ENCODE measurements at regions not wholly inside any gene's neighbourhood (a gene's known extent, or its start where the extent isn't known, plus 50 kb on each side); places are given as distances from the start of the nearest gene placed in this dataset.

DNA sequence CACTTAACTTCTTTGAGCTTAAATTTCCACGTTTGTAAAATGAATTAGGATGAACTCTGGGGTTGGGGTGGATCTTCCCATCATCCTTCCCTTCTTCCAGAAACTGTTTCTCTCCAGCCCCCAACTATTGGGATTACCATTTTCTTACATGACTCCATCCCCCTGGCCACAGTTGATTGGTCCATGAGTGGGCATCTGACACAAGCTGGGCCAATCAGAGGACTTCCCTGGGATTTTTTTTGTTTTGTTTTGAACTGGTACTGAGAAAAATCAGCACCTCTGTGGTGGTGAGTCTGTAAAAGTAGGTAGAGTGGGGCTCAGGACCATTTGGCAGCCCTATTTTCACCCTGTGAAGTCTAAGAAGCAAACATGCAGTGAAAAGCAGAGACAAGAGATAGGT lies 118.0 kb upstream of the SERTAD2 start:
- ChIA-PET POLR2A (ENCODE audit: unreplicated experiment) (no interaction called here), CTCF (no interaction called here)
- H3K27ac ChIP-seq (ENCODE audit: low read length): no peak overlapping the region
- no peak overlapping the region for H2AFZ ChIP-seq (ENCODE audit: low read length)
- no TSS peak for BruUV-seq (replicated peaks)
- H3K4me1 ChIP-seq (ENCODE audit: insufficient read depth, low read length): peaks cover 44% of the 10 kb centered on the region
- TF ChIP-seq CTCF (conservative IDR thresholded peaks at IDR 0.05; ENCODE audit: low read depth, low read length): no peak
- TF ChIP-seq EZH2phosphoT487 (IDR thresholded peaks at IDR 0.05; ENCODE audit: borderline replicate concordance, low read length): no peak
- no peak for TF ChIP-seq EZH2 (IDR thresholded peaks at IDR 0.05; ENCODE audit: low read length, unreplicated experiment)
- H3F3A ChIP-seq (ENCODE audit: low read length, unreplicated experiment): peaks cover 9% of the 10 kb centered on the region
- no peaks in the 10 kb centered on the region for H3K36me3 ChIP-seq (ENCODE audit: low read depth, low read length)
- no peaks in the 10 kb centered on the region for H4K20me1 ChIP-seq (ENCODE audit: low read length)
- DNase-seq (no peak), ATAC-seq (no peak)
- H3K4me3 ChIP-seq (ENCODE audit: low read length): no peak overlapping the region
- H3K9me2 ChIP-seq (replicated peaks; ENCODE audit: low read length): no peaks in the 10 kb centered on the region
- H3K79me2 ChIP-seq (ENCODE audit: low read length): no peaks in the 10 kb centered on the region
- H3K27me3 ChIP-seq (ENCODE audit: low read length): no peaks in the 10 kb centered on the region
- H3K4me2 ChIP-seq (ENCODE audit: low read length): no peak overlapping the region; the same call in 1 of the 2 replicates
- H3K9ac ChIP-seq (ENCODE audit: low read length): no peak overlapping the region
- intact Hi-C loops (cut with micrococcal nuclease): loop anchor here (1.0 kb wide), 1 partner anchor 94 kb away; no protein-coding TSS in a partner anchor
- H3K9me3 ChIP-seq (ENCODE audit: low read length): no peaks in the 10 kb centered on the region

GRCh38 chr2:64773461-64774118 lies 119.9 kb upstream of the SERTAD2 start:
- CTCF ChIA-PET: no interaction called here

More at GRCh38 chr2:64773461-64774118, 119.9 kb upstream of the SERTAD2 start:
- DNase-seq: no peak
- no peaks in the 10 kb centered on the region for H3K27me3 ChIP-seq (ENCODE audit: low read length)
- no peak overlapping the region for H3K9ac ChIP-seq (ENCODE audit: low read length)
- H3F3A ChIP-seq (ENCODE audit: low read length, unreplicated experiment): peaks cover 9% of the 10 kb centered on the region
- H2AFZ ChIP-seq (ENCODE audit: low read length): no peak overlapping the region
- no peak for TF ChIP-seq CTCF (conservative IDR thresholded peaks at IDR 0.05; ENCODE audit: low read depth, low read length)
- TF ChIP-seq EZH2phosphoT487 (IDR thresholded peaks at IDR 0.05; ENCODE audit: borderline replicate concordance, low read length): no peak
- TF ChIP-seq EZH2 (IDR thresholded peaks at IDR 0.05; ENCODE audit: low read length, unreplicated experiment): no peak
- no peak overlapping the region for H3K4me3 ChIP-seq (ENCODE audit: low read length)
- no peak overlapping the region for H3K27ac ChIP-seq (ENCODE audit: low read length)
- no peaks in the 10 kb centered on the region for H3K9me2 ChIP-seq (replicated peaks; ENCODE audit: low read length)
- H4K20me1 ChIP-seq (ENCODE audit: low read length): no peaks in the 10 kb centered on the region
- intact Hi-C loops (cut with micrococcal nuclease): no loop called here
- POLR2A ChIA-PET (ENCODE audit: unreplicated experiment): no interaction called here
- no peak for ATAC-seq
- BruUV-seq (replicated peaks): no TSS peak
- H3K79me2 ChIP-seq (ENCODE audit: low read length): no peaks in the 10 kb centered on the region
- peaks cover 39% of the 10 kb centered on the region for H3K4me1 ChIP-seq (ENCODE audit: insufficient read depth, low read length)
- H3K36me3 ChIP-seq (ENCODE audit: low read depth, low read length): no peaks in the 10 kb centered on the region
- H3K9me3 ChIP-seq (ENCODE audit: low read length): no peaks in the 10 kb centered on the region
- no peak overlapping the region for H3K4me2 ChIP-seq (ENCODE audit: low read length)

Data from PC-3 (cell line).